Neuron (in vitro differentiated cells): ENCODE measurements at regions not wholly inside any gene's neighbourhood (a gene's known extent, or its start where the extent isn't known, plus 50 kb on each side); places are given as distances from the start of the nearest gene placed in this dataset.
A peak's percentile ranks its signal among the peaks of the same experiment; 100 is the strongest.

Experiments used
- H2AFZ ChIP-seq: one replicate; pipeline ENCODE4 v1.6.1; 2013; ENCODE audit warnings: low read depth, mild to moderate bottlenecking, inconsistent platforms, low read length, moderate library complexity
- H3K27me3 ChIP-seq: one replicate; pipeline ENCODE4 v1.6.1; 2013; ENCODE audit warnings: low read length; ENCODE audit not compliant: insufficient read depth
- H3K36me3 ChIP-seq: one replicate; pipeline ENCODE4 v1.6.1; 2013; ENCODE audit warnings: low read length; ENCODE audit not compliant: insufficient read depth
- H3K4me1 ChIP-seq: one replicate; pipeline ENCODE4 v1.6.1; 2013; ENCODE audit warnings: low read length; ENCODE audit not compliant: insufficient read depth
- H3K4me3 ChIP-seq: 2 replicates; pipeline ENCODE4 v1.5.1; 2013; ENCODE audit warnings: mild to moderate bottlenecking, low read length, moderate library complexity
- H3K9me3 ChIP-seq: one replicate; pipeline ENCODE4 v1.6.1; 2013; ENCODE audit warnings: low read length

- H3K27me3 ChIP-seq, result peaks cover 6% of the 10 kb centered on the region
- H2AFZ ChIP-seq, result no peak overlapping the region
- H3K4me3 ChIP-seq, result no peak overlapping the region
- H3K4me1 ChIP-seq, result no peaks in the 10 kb centered on the region
- peaks cover 3% of the 10 kb centered on the region for H3K9me3 ChIP-seq
- H3K36me3 ChIP-seq, result no peaks in the 10 kb centered on the region
These were observed 100.0 kb upstream of the NRSN1 start for GRCh38 chr6:24026050-24026449.

- H3K27me3 ChIP-seq, result no peaks in the 10 kb centered on the region
- H2AFZ ChIP-seq, result no peak overlapping the region
- H3K4me3 ChIP-seq, result no peak overlapping the region
- no peaks in the 10 kb centered on the region for H3K36me3 ChIP-seq
- H3K4me1 ChIP-seq, result no peaks in the 10 kb centered on the region
- peaks cover 3% of the 10 kb centered on the region for H3K9me3 ChIP-seq
These were observed 94.5 kb upstream of the NRSN1 start for GRCh38 chr6:24031496-24031895.

- Histone ChIP-seq H2AFZ (peak overlapping the region; percentile 35), H3K27me3 (no peaks in the 10 kb centered on the region), H3K4me1 (no peaks in the 10 kb centered on the region), H3K36me3 (no peaks in the 10 kb centered on the region), H3K9me3 (no peaks in the 10 kb centered on the region), H3K4me3 (no peak overlapping the region)
These were observed 92.9 kb upstream of the NRSN1 start for GRCh38 chr6:24032896-24033688.

- Histone ChIP-seq H2AFZ (no peak overlapping the region), H3K36me3 (no peaks in the 10 kb centered on the region), H3K27me3 (no peaks in the 10 kb centered on the region), H3K4me3 (no peak overlapping the region), H3K4me1 (no peaks in the 10 kb centered on the region), H3K9me3 (peaks cover 3% of the 10 kb centered on the region)
These were observed 82.2 kb upstream of the NRSN1 start for GRCh38 chr6:24043848-24044247.

- H3K9me3 ChIP-seq, result no peaks in the 10 kb centered on the region
- H3K36me3 ChIP-seq, result no peaks in the 10 kb centered on the region
- no peaks in the 10 kb centered on the region for H3K27me3 ChIP-seq
- no peak overlapping the region for H2AFZ ChIP-seq
- no peak overlapping the region for H3K4me3 ChIP-seq
- peaks cover 12% of the 10 kb centered on the region for H3K4me1 ChIP-seq
These were observed 73.9 kb upstream of the NRSN1 start for GRCh38 chr6:24051942-24052589.

GRCh38 chr6:24052590-24052961 lies 73.4 kb upstream of the NRSN1 start:
- no peak overlapping the region for H2AFZ ChIP-seq
- no peaks in the 10 kb centered on the region for H3K27me3 ChIP-seq
- peaks cover 12% of the 10 kb centered on the region for H3K4me1 ChIP-seq
- H3K4me3 ChIP-seq, result no peak overlapping the region
- no peaks in the 10 kb centered on the region for H3K9me3 ChIP-seq
- no peaks in the 10 kb centered on the region for H3K36me3 ChIP-seq

- Histone ChIP-seq H3K36me3 (no peaks in the 10 kb centered on the region), H3K27me3 (no peaks in the 10 kb centered on the region), H3K4me1 (peaks cover 12% of the 10 kb centered on the region), H3K4me3 (no peak overlapping the region), H3K9me3 (no peaks in the 10 kb centered on the region), H2AFZ (no peak overlapping the region)
These were observed 73.0 kb upstream of the NRSN1 start for GRCh38 chr6:24053057-24053456.

GRCh38 chr6:24054388-24054787 lies 71.6 kb upstream of the NRSN1 start:
- H3K27me3 ChIP-seq, result no peaks in the 10 kb centered on the region
- no peaks in the 10 kb centered on the region for H3K9me3 ChIP-seq
- no peaks in the 10 kb centered on the region for H3K36me3 ChIP-seq
- H2AFZ ChIP-seq, result no peak overlapping the region
- H3K4me1 ChIP-seq, result peaks cover 12% of the 10 kb centered on the region
- H3K4me3 ChIP-seq, result no peak overlapping the region

GRCh38 chr6:24056567-24056966 lies 69.4 kb upstream of the NRSN1 start:
- peaks cover 12% of the 10 kb centered on the region for H3K4me1 ChIP-seq
- no peak overlapping the region for H2AFZ ChIP-seq
- no peaks in the 10 kb centered on the region for H3K36me3 ChIP-seq
- no peak overlapping the region for H3K4me3 ChIP-seq
- no peaks in the 10 kb centered on the region for H3K9me3 ChIP-seq
- H3K27me3 ChIP-seq, result no peaks in the 10 kb centered on the region

GRCh38 chr6:24057030-24057429 lies 69.0 kb upstream of the NRSN1 start:
- no peaks in the 10 kb centered on the region for H3K36me3 ChIP-seq
- H3K27me3 ChIP-seq, result no peaks in the 10 kb centered on the region
- H3K4me3 ChIP-seq, result no peak overlapping the region

GRCh38 chr6:24060982-24061754 lies 64.8 kb upstream of the NRSN1 start:
- no peaks in the 10 kb centered on the region for H3K4me1 ChIP-seq
- H2AFZ ChIP-seq, result no peak overlapping the region
- no peak overlapping the region for H3K4me3 ChIP-seq
- H3K27me3 ChIP-seq, result no peaks in the 10 kb centered on the region
- H3K36me3 ChIP-seq, result no peaks in the 10 kb centered on the region
- H3K9me3 ChIP-seq, result no peaks in the 10 kb centered on the region

More at GRCh38 chr6:24057030-24057429, 69.0 kb upstream of the NRSN1 start:
- Histone ChIP-seq H3K4me1 (peaks cover 12% of the 10 kb centered on the region), H2AFZ (no peak overlapping the region), H3K9me3 (no peaks in the 10 kb centered on the region)

- no peaks in the 10 kb centered on the region for H3K36me3 ChIP-seq
- no peaks in the 10 kb centered on the region for H3K9me3 ChIP-seq
- H3K27me3 ChIP-seq, result no peaks in the 10 kb centered on the region
- no peaks in the 10 kb centered on the region for H3K4me1 ChIP-seq
- H2AFZ ChIP-seq, result no peak overlapping the region
- H3K4me3 ChIP-seq, result no peak overlapping the region
These were observed 61.9 kb upstream of the NRSN1 start for GRCh38 chr6:24064106-24064505.

- H2AFZ ChIP-seq, result no peak overlapping the region
- H3K4me1 ChIP-seq, result no peaks in the 10 kb centered on the region
- H3K27me3 ChIP-seq, result no peaks in the 10 kb centered on the region
- no peak overlapping the region for H3K4me3 ChIP-seq
- H3K36me3 ChIP-seq, result no peaks in the 10 kb centered on the region
- no peaks in the 10 kb centered on the region for H3K9me3 ChIP-seq
These were observed 61.2 kb upstream of the NRSN1 start for GRCh38 chr6:24064832-24065231.
